ENCODE measurements at regions not wholly inside any gene's neighbourhood (a gene's known extent, or its start where the extent isn't known, plus 50 kb on each side); places are given as distances from the start of the nearest gene placed in this dataset.

DNA sequence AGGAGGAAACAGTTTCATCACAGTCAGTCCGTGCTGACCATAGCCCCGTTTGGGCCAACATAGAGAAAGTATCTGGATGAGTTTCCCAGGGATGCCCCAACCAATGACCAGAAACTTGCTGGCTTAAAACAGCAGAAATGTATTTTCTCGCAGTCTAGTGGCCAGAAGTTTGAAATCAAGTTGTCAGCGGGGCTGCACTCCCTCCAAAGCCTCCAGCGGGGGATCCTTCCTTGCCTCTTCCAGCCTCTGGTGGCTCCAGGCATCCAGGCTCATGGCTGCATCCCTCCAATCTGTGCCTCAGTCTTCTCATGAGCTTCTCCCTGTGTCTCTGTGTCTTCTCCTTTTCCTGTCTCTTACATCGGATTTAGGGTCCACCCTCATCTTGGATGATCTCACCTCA, 89.6 kb upstream of the CTBP2 start:
- no peak for DNase-seq (ENCODE audit: low read depth)
- no peak overlapping the region for H3K4me3 ChIP-seq (ENCODE audit: low read length)
- no peak for TF ChIP-seq CTCF (IDR thresholded peaks at IDR 0.05; ENCODE audit: insufficient read depth, low read depth, low read length, missing control alignments)

GRCh38 chr10:125248489-125248888, 88.1 kb upstream of the CTBP2 start:
- DNase-seq (ENCODE audit: low read depth): no peak
- H3K4me3 ChIP-seq (ENCODE audit: low read length): no peak overlapping the region
- no peak for TF ChIP-seq CTCF (IDR thresholded peaks at IDR 0.05; ENCODE audit: insufficient read depth, low read depth, low read length, missing control alignments)

DNA sequence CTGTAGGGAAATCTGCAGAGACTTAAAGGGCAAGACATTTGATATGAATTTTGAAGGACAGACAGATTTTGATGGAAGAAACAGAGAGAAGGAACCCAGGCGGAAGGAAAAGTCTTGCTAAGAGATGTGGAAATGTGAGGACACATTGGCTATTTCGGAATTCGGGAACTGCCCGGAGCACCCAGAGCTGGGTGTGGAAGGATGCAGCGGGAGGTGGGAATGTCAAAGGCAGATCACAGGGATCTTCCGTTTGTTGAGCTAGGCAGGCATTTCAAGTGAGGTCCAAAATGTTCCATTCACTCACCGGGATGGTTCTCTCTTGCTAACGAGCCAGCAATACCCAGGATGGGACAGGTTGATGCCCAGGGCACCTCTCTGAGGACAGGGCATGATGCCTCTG, 87.2 kb upstream of the CTBP2 start:
- H3K4me3 ChIP-seq (ENCODE audit: low read length): no peak overlapping the region
- no peak for TF ChIP-seq CTCF (IDR thresholded peaks at IDR 0.05; ENCODE audit: insufficient read depth, low read depth, low read length, missing control alignments)
- DNase-seq (ENCODE audit: low read depth): no peak

GRCh38 chr10:125243532-125244253, 83.3 kb upstream of the CTBP2 start:
- H3K4me3 ChIP-seq (ENCODE audit: low read length): no peak overlapping the region
- DNase-seq (ENCODE audit: low read depth): no peak
- no peak for TF ChIP-seq CTCF (IDR thresholded peaks at IDR 0.05; ENCODE audit: insufficient read depth, low read depth, low read length, missing control alignments)

- TF ChIP-seq CTCF (IDR thresholded peaks at IDR 0.05; ENCODE audit: insufficient read depth, low read depth, low read length, missing control alignments): no peak
- H3K4me3 ChIP-seq (ENCODE audit: low read length): no peak overlapping the region
- no peak for DNase-seq (ENCODE audit: low read depth)
These were observed 78.3 kb upstream of the CTBP2 start for GRCh38 chr10:125238682-125239081.

GRCh38 chr10:125236091-125236490, 75.7 kb upstream of the CTBP2 start:
- peak; percentile 69 for DNase-seq (ENCODE audit: low read depth)
- no peak for TF ChIP-seq CTCF (IDR thresholded peaks at IDR 0.05; ENCODE audit: insufficient read depth, low read depth, low read length, missing control alignments)
- no peak overlapping the region for H3K4me3 ChIP-seq (ENCODE audit: low read length)

Measured in epithelial cell of esophagus (primary cell).